ENCODE measurements at regions not wholly inside any gene's neighbourhood (a gene's known extent, or its start where the extent isn't known, plus 50 kb on each side); places are given as distances from the start of the nearest gene placed in this dataset.

GRCh38 chrY:15756266-15756665, 1231.9 kb downstream of the NLGN4Y start:
- Histone ChIP-seq H3K9ac (ENCODE audit: low read length in 2 of 2) (no peak overlapping the region), H3K4me1 (ENCODE audit: control insufficient read depth, insufficient read depth, low read length) (no peaks in the 10 kb centered on the region), H3K9me3 (ENCODE audit: control insufficient read depth in 2 of 2, low read length in 2 of 2) (no peaks in the 10 kb centered on the region), H3K27me3 (ENCODE audit: control insufficient read depth in 1 of 2, insufficient read depth in 2 of 2, low read length in 2 of 2) (no peaks in the 10 kb centered on the region), H3K36me3 (ENCODE audit: control insufficient read depth in 2 of 2, insufficient read depth in 2 of 2, low read length in 2 of 2) (no peaks in the 10 kb centered on the region), H3K4me3 (ENCODE audit: low read length in 2 of 2) (no peak overlapping the region), H3K27ac (ENCODE audit: low read length) (no peak overlapping the region)

GRCh38 chrY:15773579-15773978, 1249.2 kb downstream of the NLGN4Y start:
- Histone ChIP-seq H3K27ac (ENCODE audit: low read length) (no peak overlapping the region), H3K9me3 (ENCODE audit: control insufficient read depth in 2 of 2, low read length in 2 of 2) (no peaks in the 10 kb centered on the region), H3K27me3 (ENCODE audit: control insufficient read depth in 1 of 2, insufficient read depth in 2 of 2, low read length in 2 of 2) (no peaks in the 10 kb centered on the region), H3K9ac (ENCODE audit: low read length in 2 of 2) (no peak overlapping the region), H3K4me3 (ENCODE audit: low read length in 2 of 2) (no peak overlapping the region), H3K4me1 (ENCODE audit: control insufficient read depth, insufficient read depth, low read length) (no peaks in the 10 kb centered on the region), H3K36me3 (ENCODE audit: control insufficient read depth in 2 of 2, insufficient read depth in 2 of 2, low read length in 2 of 2) (no peaks in the 10 kb centered on the region)

DNA sequence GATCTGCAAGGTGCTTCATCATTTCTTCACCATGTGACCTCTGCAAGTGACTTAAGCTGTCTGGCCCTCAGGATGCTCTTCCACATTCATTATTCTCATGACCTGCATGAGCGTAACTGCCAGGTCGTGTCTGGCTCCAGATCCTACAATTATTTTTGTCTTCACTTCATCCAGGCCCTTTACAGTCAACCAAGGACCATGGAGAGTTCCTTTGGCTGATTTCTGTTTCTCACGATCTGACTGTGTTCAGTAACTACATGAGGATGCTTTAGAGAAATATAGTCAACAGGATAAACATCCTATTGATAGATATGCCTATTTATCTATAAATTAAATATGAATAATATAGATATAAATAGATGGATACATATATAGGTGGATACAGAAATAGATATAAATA, 1251.6 kb downstream of the NLGN4Y start:
- Histone ChIP-seq H3K27me3 (ENCODE audit: control insufficient read depth in 1 of 2, insufficient read depth in 2 of 2, low read length in 2 of 2) (no peaks in the 10 kb centered on the region), H3K9ac (ENCODE audit: low read length in 2 of 2) (no peak overlapping the region), H3K4me1 (ENCODE audit: control insufficient read depth, insufficient read depth, low read length) (no peaks in the 10 kb centered on the region), H3K4me3 (ENCODE audit: low read length in 2 of 2) (no peak overlapping the region), H3K9me3 (ENCODE audit: control insufficient read depth in 2 of 2, low read length in 2 of 2) (no peaks in the 10 kb centered on the region), H3K36me3 (ENCODE audit: control insufficient read depth in 2 of 2, insufficient read depth in 2 of 2, low read length in 2 of 2) (no peaks in the 10 kb centered on the region), H3K27ac (ENCODE audit: low read length) (no peak overlapping the region)

DNA sequence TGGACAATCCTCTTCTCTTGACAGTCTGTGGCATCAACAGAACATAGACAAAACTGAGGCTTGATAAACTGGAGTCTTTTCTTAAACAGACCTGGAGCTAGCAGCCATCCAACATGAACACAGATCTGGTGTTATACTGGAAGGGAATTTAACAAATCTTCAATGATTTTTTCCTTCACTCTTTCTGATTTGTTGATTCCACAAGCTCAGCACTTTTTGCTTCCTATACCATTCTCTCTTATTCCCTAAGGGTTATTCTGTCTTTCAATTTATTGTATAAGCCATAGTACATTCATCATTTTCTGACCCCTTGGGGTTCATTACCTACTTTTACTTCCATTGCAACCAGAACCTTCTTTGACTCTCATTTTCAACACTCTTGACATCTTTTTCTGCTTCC, 1255.6 kb downstream of the NLGN4Y start:
- H3K9ac ChIP-seq (ENCODE audit: low read length in 2 of 2), result no peak overlapping the region
- H3K27ac ChIP-seq (ENCODE audit: low read length), result no peak overlapping the region
- no peak overlapping the region for H3K4me3 ChIP-seq (ENCODE audit: low read length in 2 of 2)
- H3K36me3 ChIP-seq (ENCODE audit: control insufficient read depth in 2 of 2, insufficient read depth in 2 of 2, low read length in 2 of 2), result no peaks in the 10 kb centered on the region
- no peaks in the 10 kb centered on the region for H3K4me1 ChIP-seq (ENCODE audit: control insufficient read depth, insufficient read depth, low read length)
- no peaks in the 10 kb centered on the region for H3K9me3 ChIP-seq (ENCODE audit: control insufficient read depth in 2 of 2, low read length in 2 of 2)
- H3K27me3 ChIP-seq (ENCODE audit: control insufficient read depth in 1 of 2, insufficient read depth in 2 of 2, low read length in 2 of 2), result no peaks in the 10 kb centered on the region

DNA sequence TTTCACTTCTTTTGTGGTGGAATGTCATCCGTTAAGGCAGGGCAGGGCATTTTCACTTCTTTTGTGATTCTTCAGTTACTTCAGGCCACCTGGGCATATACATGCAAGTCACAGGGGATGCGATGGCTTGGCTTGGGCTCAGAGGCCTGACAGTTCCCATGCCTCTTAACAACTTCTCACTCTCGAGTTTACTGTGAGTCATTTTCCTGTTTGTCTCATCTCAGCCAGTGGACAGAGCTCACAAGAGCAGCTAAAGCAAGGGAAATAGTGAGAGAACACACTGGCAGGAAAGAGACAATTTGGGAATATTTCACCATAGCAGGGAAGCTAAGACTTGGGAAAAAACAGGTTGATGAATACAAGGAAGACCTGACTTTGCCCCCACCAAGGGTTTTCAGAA, 1275.7 kb downstream of the NLGN4Y start:
- Histone ChIP-seq H3K9me3 (ENCODE audit: control insufficient read depth in 2 of 2, low read length in 2 of 2) (no peaks in the 10 kb centered on the region), H3K4me3 (ENCODE audit: low read length in 2 of 2) (no peak overlapping the region), H3K27me3 (ENCODE audit: control insufficient read depth in 1 of 2, insufficient read depth in 2 of 2, low read length in 2 of 2) (no peaks in the 10 kb centered on the region), H3K27ac (ENCODE audit: low read length) (no peak overlapping the region), H3K4me1 (ENCODE audit: control insufficient read depth, insufficient read depth, low read length) (no peaks in the 10 kb centered on the region), H3K9ac (ENCODE audit: low read length in 2 of 2) (no peak overlapping the region), H3K36me3 (ENCODE audit: control insufficient read depth in 2 of 2, insufficient read depth in 2 of 2, low read length in 2 of 2) (no peaks in the 10 kb centered on the region)

- Histone ChIP-seq H3K9me3 (ENCODE audit: control insufficient read depth in 2 of 2, low read length in 2 of 2) (no peaks in the 10 kb centered on the region), H3K27ac (ENCODE audit: low read length) (no peak overlapping the region), H3K27me3 (ENCODE audit: control insufficient read depth in 1 of 2, insufficient read depth in 2 of 2, low read length in 2 of 2) (no peaks in the 10 kb centered on the region), H3K4me3 (ENCODE audit: low read length in 2 of 2) (no peak overlapping the region), H3K9ac (ENCODE audit: low read length in 2 of 2) (no peak overlapping the region), H3K36me3 (ENCODE audit: control insufficient read depth in 2 of 2, insufficient read depth in 2 of 2, low read length in 2 of 2) (no peaks in the 10 kb centered on the region), H3K4me1 (ENCODE audit: control insufficient read depth, insufficient read depth, low read length) (no peaks in the 10 kb centered on the region)
These were observed 1281.7 kb downstream of the NLGN4Y start for GRCh38 chrY:15805985-15806384.

DNA sequence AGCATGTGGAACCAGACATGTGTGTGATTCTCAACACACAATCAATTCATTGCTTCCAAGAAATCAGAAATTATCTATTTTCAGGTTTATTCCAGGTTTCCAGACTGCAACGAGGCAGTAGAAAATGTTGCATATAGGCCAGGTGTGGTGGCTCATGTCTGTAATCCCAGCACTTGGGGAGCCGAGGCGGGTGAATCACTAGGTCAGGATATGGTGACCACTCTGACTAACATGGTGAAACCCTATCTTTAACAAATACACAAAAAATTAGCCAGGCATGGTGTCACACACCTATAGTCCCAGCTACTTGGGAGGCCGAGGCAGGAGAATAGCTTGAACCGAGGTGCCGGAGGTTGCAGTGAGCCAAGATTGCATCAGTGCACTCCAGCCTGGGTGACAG, 1289.9 kb downstream of the NLGN4Y start:
- Histone ChIP-seq H3K27ac (ENCODE audit: low read length) (no peak overlapping the region), H3K9ac (ENCODE audit: low read length in 2 of 2) (no peak overlapping the region), H3K36me3 (ENCODE audit: control insufficient read depth in 2 of 2, insufficient read depth in 2 of 2, low read length in 2 of 2) (no peaks in the 10 kb centered on the region), H3K4me1 (ENCODE audit: control insufficient read depth, insufficient read depth, low read length) (no peaks in the 10 kb centered on the region), H3K9me3 (ENCODE audit: control insufficient read depth in 2 of 2, low read length in 2 of 2) (no peaks in the 10 kb centered on the region), H3K4me3 (ENCODE audit: low read length in 2 of 2) (no peak overlapping the region), H3K27me3 (ENCODE audit: control insufficient read depth in 1 of 2, insufficient read depth in 2 of 2, low read length in 2 of 2) (no peaks in the 10 kb centered on the region)
